Hematopoietic multipotent progenitor cell treated with erythropoietin and hydrocortisone succinate and interleukin-3 and kit ligand, for 4 days (in vitro differentiated cells): ENCODE measurements at regions not wholly inside any gene's neighbourhood (a gene's known extent, or its start where the extent isn't known, plus 50 kb on each side); places are given as distances from the start of the nearest gene placed in this dataset.

Experiments used
- DNase-seq: peaks from one replicate; pipeline ENCODE4 v3.0.0-alpha.2; 2015

GRCh38 chr9:89554307-89555035 lies 50.3 kb upstream of the GADD45G start:
- DNase-seq: no peak

GRCh38 chr9:89553451-89554010 lies 51.3 kb upstream of the GADD45G start:
- DNase-seq: no peak

GRCh38 chr9:89550346-89550927 lies 52.5 kb upstream of the SEMA4D start:
- DNase-seq: no peak

- peak; percentile 94 for DNase-seq
Observed at GRCh38 chr9:89549031-89549644, 51.2 kb upstream of the SEMA4D start.

- DNase-seq: peak; percentile 63
Observed at GRCh38 chr9:89548071-89548638, 50.2 kb upstream of the SEMA4D start.
